Right renal cortex interstitium (tissue), 3 donors: ENCODE measurements at regions not wholly inside any gene's neighbourhood (a gene's known extent, or its start where the extent isn't known, plus 50 kb on each side); places are given as distances from the start of the nearest gene placed in this dataset.
"Not testable (repeated sequence)": the region's sequence is repeated elsewhere in the genome, so short reads cannot be mapped to it uniquely, and the experiment has no call there.

Experiments used
- DNase-seq, 3 donors: peaks; one replicate each; pipeline ENCODE4 v3.0.0-alpha.2; 2013; ENCODE audit warnings: low read depth in 3 of 3, low spot score in 2 of 3

- DNase-seq, result no peak
These were observed 79.4 kb upstream of the NREP start for GRCh38 chr5:111836426-111836825.

GRCh38 chr5:111834926-111835599 is 78.1 kb upstream of the NREP start:
- no peak for DNase-seq

GRCh38 chr5:111830333-111830732 is 73.3 kb upstream of the NREP start:
- no peak for DNase-seq

- DNase-seq, result no peak
These were observed 72.7 kb upstream of the NREP start for GRCh38 chr5:111829701-111830100.

- DNase-seq, result no peak
These were observed 69.1 kb upstream of the NREP start for GRCh38 chr5:111826064-111826463.

- no peak for DNase-seq
These were observed 63.1 kb upstream of the NREP start for GRCh38 chr5:111820072-111820471.

- DNase-seq, result not testable (repeated sequence)
These were observed 62.0 kb upstream of the NREP start for GRCh38 chr5:111819028-111819427.

- no peak for DNase-seq
These were observed 56.5 kb upstream of the NREP start for GRCh38 chr5:111813537-111813936.

GRCh38 chr5:111810112-111810511 is 53.1 kb upstream of the NREP start:
- DNase-seq, result no peak
